Thyroid gland (tissue), 4 donors: ENCODE measurements at regions not wholly inside any gene's neighbourhood (a gene's known extent, or its start where the extent isn't known, plus 50 kb on each side); places are given as distances from the start of the nearest gene placed in this dataset.

Experiments
- CTCF ChIP-seq, 6 experiments: fragments of 200-600 bp in 3 of 6; fragments of 450-650 bp in 3 of 6; sonication (generic) in 3 of 6; IDR thresholded peaks; one replicate each; pipeline ENCODE4 v1.5.1; 2016 to 2019; ENCODE audit warnings: antibody characterized with exemption in 6 of 6, mild to moderate bottlenecking in 2 of 6, inconsistent platforms in 1 of 6, moderate library complexity in 1 of 6
- POLR2A ChIP-seq, 2 donors: fragments of 450-650 bp; IDR thresholded peaks; one replicate each; pipeline ENCODE4 v1.6.1; 2017; ENCODE audit warnings: antibody characterized with exemption in 2 of 2, mild to moderate bottlenecking in 2 of 2, moderate library complexity in 1 of 2

DNA sequence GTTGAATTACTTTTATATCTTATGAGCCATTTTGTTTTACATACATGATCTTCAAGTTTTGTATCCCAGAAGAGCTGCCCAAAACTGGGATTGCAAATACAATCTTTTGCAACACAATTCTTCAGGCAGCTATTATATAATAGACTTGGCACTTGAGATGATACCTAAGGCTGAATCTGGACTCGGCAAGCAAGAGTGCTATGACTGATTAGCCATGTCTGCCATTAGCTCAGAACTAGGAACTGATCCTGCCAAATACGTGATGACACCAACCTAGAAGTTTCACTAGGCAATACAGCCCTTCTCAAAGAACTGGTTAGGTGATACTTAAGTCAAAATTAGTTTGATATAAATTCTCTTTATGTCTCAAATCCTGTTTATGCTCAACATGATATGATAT is 619.6 kb downstream of the CPS1 start:
- TF ChIP-seq CTCF (IDR thresholded peaks at IDR 0.05) (no peak), POLR2A (IDR thresholded peaks at IDR 0.05) (no peak)
